PC-9 (cell line): ENCODE measurements at regions not wholly inside any gene's neighbourhood (a gene's known extent, or its start where the extent isn't known, plus 50 kb on each side); places are given as distances from the start of the nearest gene placed in this dataset.

Experiments used
- EZH2 ChIP-seq: fragments of 200-600 bp; sonication (generic); IDR thresholded peaks from 2 replicates; pipeline ENCODE4 v1.8.0; 2017; ENCODE audit warnings: antibody characterized with exemption, low read depth
- TF ChIP-seq, protein P1 (sequence below): fragments of 200-600 bp; sonication (generic); conservative IDR thresholded peaks from 2 replicates; pipeline ENCODE4 v1.6.1; 2017; ENCODE audit warnings: mixed run types, antibody characterized with exemption, mild to moderate bottlenecking, moderate library complexity

DNA sequence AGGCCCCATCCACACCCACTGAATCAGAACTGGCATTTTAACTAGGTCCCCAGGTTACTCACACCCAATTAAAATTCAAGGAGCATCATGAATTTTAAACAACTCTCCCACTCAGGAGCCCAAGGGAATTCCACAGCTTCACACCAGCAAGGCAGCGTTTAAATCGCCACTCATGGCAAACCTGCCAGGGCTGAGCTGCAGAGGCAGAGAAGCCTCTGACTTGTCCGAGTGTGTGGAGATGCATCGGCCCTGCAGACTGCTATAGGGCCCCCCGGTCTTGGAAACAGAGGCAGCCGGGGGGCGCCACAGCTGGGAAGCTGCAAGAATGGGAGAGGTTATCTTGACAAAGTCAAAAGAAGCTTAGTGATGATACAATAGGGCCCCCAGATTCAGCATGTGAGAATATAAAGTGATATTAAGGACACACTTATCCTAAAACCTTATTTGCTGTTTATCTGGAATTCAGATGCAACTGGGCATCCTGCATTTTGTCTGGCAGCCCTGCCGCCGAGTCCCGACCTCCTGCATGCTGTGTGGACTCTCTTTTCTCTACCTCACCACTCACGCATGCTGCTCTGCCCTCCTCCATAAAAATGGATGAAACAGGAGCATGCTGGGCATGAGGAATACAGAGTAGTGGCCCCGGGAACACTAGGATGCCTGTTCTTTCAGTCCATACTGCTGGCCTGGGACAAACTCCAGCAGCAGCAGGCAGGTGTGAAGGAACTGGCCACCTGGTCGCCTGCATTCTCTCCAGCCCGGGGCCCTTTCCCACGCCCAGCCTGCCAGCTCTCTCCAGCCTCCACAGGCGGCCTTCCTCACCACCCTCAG, 126.1 kb downstream of the PXDC1 start:
- TF ChIP-seq, protein P1, sequence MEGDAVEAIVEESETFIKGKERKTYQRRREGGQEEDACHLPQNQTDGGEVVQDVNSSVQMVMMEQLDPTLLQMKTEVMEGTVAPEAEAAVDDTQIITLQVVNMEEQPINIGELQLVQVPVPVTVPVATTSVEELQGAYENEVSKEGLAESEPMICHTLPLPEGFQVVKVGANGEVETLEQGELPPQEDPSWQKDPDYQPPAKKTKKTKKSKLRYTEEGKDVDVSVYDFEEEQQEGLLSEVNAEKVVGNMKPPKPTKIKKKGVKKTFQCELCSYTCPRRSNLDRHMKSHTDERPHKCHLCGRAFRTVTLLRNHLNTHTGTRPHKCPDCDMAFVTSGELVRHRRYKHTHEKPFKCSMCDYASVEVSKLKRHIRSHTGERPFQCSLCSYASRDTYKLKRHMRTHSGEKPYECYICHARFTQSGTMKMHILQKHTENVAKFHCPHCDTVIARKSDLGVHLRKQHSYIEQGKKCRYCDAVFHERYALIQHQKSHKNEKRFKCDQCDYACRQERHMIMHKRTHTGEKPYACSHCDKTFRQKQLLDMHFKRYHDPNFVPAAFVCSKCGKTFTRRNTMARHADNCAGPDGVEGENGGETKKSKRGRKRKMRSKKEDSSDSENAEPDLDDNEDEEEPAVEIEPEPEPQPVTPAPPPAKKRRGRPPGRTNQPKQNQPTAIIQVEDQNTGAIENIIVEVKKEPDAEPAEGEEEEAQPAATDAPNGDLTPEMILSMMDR: no peak
- no peak for TF ChIP-seq EZH2
